HEK293 (cell line): ENCODE measurements at regions not wholly inside any gene's neighbourhood (a gene's known extent, or its start where the extent isn't known, plus 50 kb on each side); places are given as distances from the start of the nearest gene placed in this dataset.

Experiments used
- GFI1B ChIP-seq: fragments of 450-650 bp; formaldehyde crosslinking; IDR thresholded peaks from 2 replicates; pipeline ENCODE4 v1.5.1; 2016; ENCODE audit warnings: missing biosample characterization, missing genetic modification characterization
- GLIS1 ChIP-seq: fragments of 450-650 bp; formaldehyde crosslinking; IDR thresholded peaks from 2 replicates; pipeline ENCODE4 v1.5.1; 2016; ENCODE audit warnings: missing biosample characterization, missing genetic modification characterization
- GLIS2 ChIP-seq: fragments of 450-650 bp; formaldehyde crosslinking; IDR thresholded peaks from 2 replicates; pipeline ENCODE4 v1.5.1; 2016; ENCODE audit warnings: missing biosample characterization, missing genetic modification characterization
- KLF1 ChIP-seq: fragments of 450-650 bp; formaldehyde crosslinking; IDR thresholded peaks from 2 replicates; pipeline ENCODE4 v1.5.1; 2016; ENCODE audit warnings: missing biosample characterization, missing genetic modification characterization
- KLF17 ChIP-seq: fragments of 450-650 bp; formaldehyde crosslinking; IDR thresholded peaks from 2 replicates; pipeline ENCODE4 v1.5.1; 2016; ENCODE audit warnings: missing biosample characterization, missing genetic modification characterization
- MYNN ChIP-seq: fragments of 450-650 bp; formaldehyde crosslinking; IDR thresholded peaks from 2 replicates; pipeline ENCODE4 v1.5.1; 2016; ENCODE audit warnings: missing biosample characterization, missing genetic modification characterization, borderline replicate concordance
- PATZ1 ChIP-seq: fragments of 450-650 bp; formaldehyde crosslinking; IDR thresholded peaks from 2 replicates; pipeline ENCODE4 v1.5.1; 2016; ENCODE audit warnings: missing biosample characterization, missing genetic modification characterization
- PRDM6 ChIP-seq: fragments of 450-650 bp; formaldehyde crosslinking; IDR thresholded peaks from 2 replicates; pipeline ENCODE4 v1.5.1; 2017; ENCODE audit warnings: missing biosample characterization, missing genetic modification characterization
- SCRT2 ChIP-seq: fragments of 450-650 bp; formaldehyde crosslinking; IDR thresholded peaks from 2 replicates; pipeline ENCODE4 v1.5.1; 2016; ENCODE audit warnings: missing biosample characterization, missing genetic modification characterization
- SP7 ChIP-seq: fragments of 450-650 bp; formaldehyde crosslinking; IDR thresholded peaks from 2 replicates; pipeline ENCODE4 v1.5.1; 2016; ENCODE audit warnings: missing biosample characterization, missing genetic modification characterization
- TRIM28 ChIP-seq: IDR thresholded peaks from 2 replicates; pipeline ENCODE4 v1.6.1; 2011; ENCODE audit warnings: low read length, control low read depth, borderline replicate concordance
- TSHZ1 ChIP-seq: fragments of 450-650 bp; formaldehyde crosslinking; IDR thresholded peaks from 2 replicates; pipeline ENCODE4 v1.5.1; 2016; ENCODE audit warnings: missing biosample characterization, missing genetic modification characterization, borderline replicate concordance
- ZEB2 ChIP-seq: fragments of 450-650 bp; formaldehyde crosslinking; IDR thresholded peaks from 2 replicates; pipeline ENCODE4 v1.5.1; 2016; ENCODE audit warnings: missing biosample characterization, missing genetic modification characterization
- ZFHX2 ChIP-seq: fragments of 450-650 bp; formaldehyde crosslinking; conservative IDR thresholded peaks from 2 replicates; pipeline ENCODE4 v1.5.1; 2016; ENCODE audit warnings: missing biosample characterization, missing genetic modification characterization
- ZIC2 ChIP-seq: fragments of 450-650 bp; formaldehyde crosslinking; IDR thresholded peaks from 2 replicates; pipeline ENCODE4 v1.5.1; 2016; ENCODE audit warnings: missing biosample characterization, missing genetic modification characterization
- ZNF10 ChIP-seq: fragments of 450-650 bp; formaldehyde crosslinking; IDR thresholded peaks from 2 replicates; pipeline ENCODE4 v1.5.1; 2017; ENCODE audit warnings: missing biosample characterization, missing genetic modification characterization
- ZNF2 ChIP-seq: fragments of 450-650 bp; formaldehyde crosslinking; IDR thresholded peaks from 2 replicates; pipeline ENCODE4 v1.5.1; 2016; ENCODE audit warnings: missing biosample characterization, missing genetic modification characterization
- ZNF24 ChIP-seq: fragments of 450-650 bp; formaldehyde crosslinking; IDR thresholded peaks from 2 replicates; pipeline ENCODE4 v1.5.1; 2016; ENCODE audit warnings: missing biosample characterization, missing genetic modification characterization
- ZNF398 ChIP-seq: fragments of 450-650 bp; formaldehyde crosslinking; IDR thresholded peaks from 2 replicates; pipeline ENCODE4 v1.5.1; 2017; ENCODE audit warnings: missing biosample characterization, missing genetic modification characterization
- ZNF530 ChIP-seq: fragments of 450-650 bp; formaldehyde crosslinking; IDR thresholded peaks from 2 replicates; pipeline ENCODE4 v1.5.1; 2016; ENCODE audit warnings: low read depth, missing biosample characterization, missing genetic modification characterization
- ZNF549 ChIP-seq: fragments of 450-650 bp; IDR thresholded peaks from 2 replicates; pipeline ENCODE4 v1.5.1; 2018; ENCODE audit warnings: missing biosample characterization, missing genetic modification characterization, mild to moderate bottlenecking, inconsistent platforms, moderate library complexity
- ZNF596 ChIP-seq: fragments of 450-650 bp; IDR thresholded peaks from 2 replicates; pipeline ENCODE4 v1.5.0; 2018; ENCODE audit warnings: missing biosample characterization, mild to moderate bottlenecking, missing genetic modification characterization, moderate library complexity
- ZNF621 ChIP-seq: fragments of 450-650 bp; formaldehyde crosslinking; IDR thresholded peaks from 2 replicates; pipeline ENCODE4 v1.5.1; 2017; ENCODE audit warnings: missing biosample characterization, missing genetic modification characterization
- TF ChIP-seq, protein P1 (sequence below): fragments of 450-650 bp; formaldehyde crosslinking; IDR thresholded peaks from 2 replicates; pipeline ENCODE4 v1.5.1; 2017; ENCODE audit warnings: missing biosample characterization, missing genetic modification characterization
- TF ChIP-seq, protein P2 (sequence below): fragments of 450-650 bp; formaldehyde crosslinking; IDR thresholded peaks from 2 replicates; pipeline ENCODE4 v1.5.1; 2016; ENCODE audit warnings: missing biosample characterization, missing genetic modification characterization

DNA sequence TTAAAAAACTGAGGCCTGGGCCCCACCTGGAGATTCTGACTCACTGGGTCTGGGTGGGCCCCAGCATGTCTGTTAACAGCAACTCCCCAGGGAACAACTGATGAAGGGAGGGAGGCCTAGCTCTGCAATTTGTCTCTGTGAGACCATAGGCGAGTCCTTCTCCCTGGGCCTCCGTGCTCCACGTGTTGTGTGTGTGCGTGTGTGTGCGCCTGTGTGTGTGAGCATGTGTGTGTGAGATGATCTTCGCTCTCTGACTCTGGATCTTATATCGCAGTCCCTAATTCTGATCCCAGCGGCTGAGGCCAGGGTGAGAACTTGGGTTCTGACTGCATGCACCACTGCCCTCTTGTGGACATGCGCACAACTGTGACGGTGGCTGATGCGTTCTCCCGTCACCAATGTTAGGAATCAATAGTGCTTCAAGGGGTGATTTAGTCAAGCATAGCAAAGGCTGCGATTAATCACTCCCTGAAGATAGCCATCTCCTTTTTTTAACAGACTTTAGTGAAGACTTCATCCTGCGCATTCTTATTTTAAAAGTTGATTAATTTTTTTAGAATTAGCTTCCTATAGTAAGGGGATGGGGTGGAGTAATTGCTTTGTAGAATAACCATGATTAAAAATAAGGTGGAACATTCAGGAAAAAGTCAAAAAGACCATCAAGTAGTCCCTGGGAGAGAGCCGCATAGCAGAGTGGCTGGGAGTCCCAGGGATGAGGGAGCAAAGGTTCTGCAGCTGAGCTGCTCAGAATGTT, 62.4 kb upstream of the USP24 start (continued):
- TF ChIP-seq PRDM6 (tag by site-specific recombination) (no peak), ZNF530 (tag by site-specific recombination) (no peak), SP7 (tag by site-specific recombination) (peak; percentile 61), ZFHX2 (tag by site-specific recombination) (peak; percentile 27; the same call in 1 of the 2 replicates), ZNF398 (tag by site-specific recombination) (no peak), GLIS2 (tag by site-specific recombination) (peak; percentile 61; the same call in 1 of the 2 replicates), KLF1 (tag by site-specific recombination) (peak; percentile 73), SCRT2 (tag by site-specific recombination) (peak; percentile 96), ZNF2 (tag by site-specific recombination) (peak; percentile 59; the same call in 1 of the 2 replicates), ZNF549 (tag by site-specific recombination) (no peak), ZNF596 (tag by site-specific recombination) (no peak), TRIM28 (0 out of 2 replicates have a peak, but pooled peaks have one; percentile 24), ZEB2 (tag by site-specific recombination) (peak; percentile 29; the same call in 1 of the 2 replicates), KLF17 (tag by site-specific recombination) (peak; percentile 70; the same call in 1 of the 2 replicates), GLIS1 (tag by site-specific recombination) (peak; percentile 86), GFI1B (tag by site-specific recombination) (no peak), ZNF621 (tag by site-specific recombination) (no peak), PATZ1 (0 out of 2 replicates have a peak, but pooled peaks have one; percentile 33), ZNF10 (tag by site-specific recombination) (peak; percentile 62; the same call in 1 of the 2 replicates), ZNF24 (peak; percentile 62; the same call in 1 of the 2 replicates), TSHZ1 (tag by site-specific recombination) (no peak), ZIC2 (tag by site-specific recombination) (peak; percentile 83), MYNN (tag by site-specific recombination) (no peak)
- TF ChIP-seq, protein P1, sequence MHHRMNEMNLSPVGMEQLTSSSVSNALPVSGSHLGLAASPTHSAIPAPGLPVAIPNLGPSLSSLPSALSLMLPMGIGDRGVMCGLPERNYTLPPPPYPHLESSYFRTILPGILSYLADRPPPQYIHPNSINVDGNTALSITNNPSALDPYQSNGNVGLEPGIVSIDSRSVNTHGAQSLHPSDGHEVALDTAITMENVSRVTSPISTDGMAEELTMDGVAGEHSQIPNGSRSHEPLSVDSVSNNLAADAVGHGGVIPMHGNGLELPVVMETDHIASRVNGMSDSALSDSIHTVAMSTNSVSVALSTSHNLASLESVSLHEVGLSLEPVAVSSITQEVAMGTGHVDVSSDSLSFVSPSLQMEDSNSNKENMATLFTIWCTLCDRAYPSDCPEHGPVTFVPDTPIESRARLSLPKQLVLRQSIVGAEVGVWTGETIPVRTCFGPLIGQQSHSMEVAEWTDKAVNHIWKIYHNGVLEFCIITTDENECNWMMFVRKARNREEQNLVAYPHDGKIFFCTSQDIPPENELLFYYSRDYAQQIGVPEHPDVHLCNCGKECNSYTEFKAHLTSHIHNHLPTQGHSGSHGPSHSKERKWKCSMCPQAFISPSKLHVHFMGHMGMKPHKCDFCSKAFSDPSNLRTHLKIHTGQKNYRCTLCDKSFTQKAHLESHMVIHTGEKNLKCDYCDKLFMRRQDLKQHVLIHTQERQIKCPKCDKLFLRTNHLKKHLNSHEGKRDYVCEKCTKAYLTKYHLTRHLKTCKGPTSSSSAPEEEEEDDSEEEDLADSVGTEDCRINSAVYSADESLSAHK (tag by site-specific recombination) = no peak
- TF ChIP-seq, protein P2, sequence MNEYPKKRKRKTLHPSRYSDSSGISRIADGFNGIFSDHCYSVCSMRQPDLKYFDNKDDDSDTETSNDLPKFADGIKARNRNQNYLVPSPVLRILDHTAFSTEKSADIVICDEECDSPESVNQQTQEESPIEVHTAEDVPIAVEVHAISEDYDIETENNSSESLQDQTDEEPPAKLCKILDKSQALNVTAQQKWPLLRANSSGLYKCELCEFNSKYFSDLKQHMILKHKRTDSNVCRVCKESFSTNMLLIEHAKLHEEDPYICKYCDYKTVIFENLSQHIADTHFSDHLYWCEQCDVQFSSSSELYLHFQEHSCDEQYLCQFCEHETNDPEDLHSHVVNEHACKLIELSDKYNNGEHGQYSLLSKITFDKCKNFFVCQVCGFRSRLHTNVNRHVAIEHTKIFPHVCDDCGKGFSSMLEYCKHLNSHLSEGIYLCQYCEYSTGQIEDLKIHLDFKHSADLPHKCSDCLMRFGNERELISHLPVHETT = 0 out of 2 replicates have a peak, but pooled peaks have one; percentile 19
